Lung (tissue), 11 donors: ENCODE measurements at regions not wholly inside any gene's neighbourhood (a gene's known extent, or its start where the extent isn't known, plus 50 kb on each side); places are given as distances from the start of the nearest gene placed in this dataset.

Experiments used
- ATAC-seq: fragments of 200-7000 bp; cut with Tn5 transposase; one replicate; pipeline ENCODE4 v1.9.1; 2020; ENCODE audit warnings: moderate number of reproducible peaks; ENCODE audit not compliant: insufficient read depth, low FRiP score
- DNase-seq, 3 donors: peaks; one replicate each; pipeline ENCODE4 v3.0.0-alpha.2; 2013 to 2017
- H3K27ac ChIP-seq, 2 donors: one replicate each; pipeline ENCODE4 v1.5.1; 2013; ENCODE audit warnings: mild to moderate bottlenecking in 2 of 2, moderate library complexity in 2 of 2, control low read depth in 1 of 2, inconsistent platforms in 1 of 2, low read depth in 1 of 2, low read length in 1 of 2
- H3K27me3 ChIP-seq, 3 donors: one replicate each; pipeline ENCODE4 v1.5.1; 2013; ENCODE audit warnings: low read length in 2 of 3; ENCODE audit not compliant: control insufficient read depth in 3 of 3, insufficient read depth in 3 of 3
- H3K36me3 ChIP-seq, 4 donors: one replicate each; pipeline ENCODE4 v1.5.1; 2013; ENCODE audit warnings: low read length in 4 of 4, mild to moderate bottlenecking in 1 of 4, moderate library complexity in 1 of 4; ENCODE audit not compliant: control insufficient read depth in 4 of 4, insufficient read depth in 4 of 4
- H3K4me1 ChIP-seq, 5 donors: one replicate each; pipeline ENCODE4 v1.5.1; 2013; ENCODE audit warnings: low read length in 5 of 5, mild to moderate bottlenecking in 2 of 5, moderate library complexity in 1 of 5; ENCODE audit not compliant: control insufficient read depth in 5 of 5, insufficient read depth in 5 of 5
- H3K4me3 ChIP-seq: one replicate; pipeline ENCODE4 v1.5.1; 2013; ENCODE audit warnings: mild to moderate bottlenecking, control low read depth, moderate library complexity
- H3K9ac ChIP-seq, 2 donors: one replicate each; pipeline ENCODE4 v1.5.1; 2013; ENCODE audit warnings: low read length in 2 of 2, control low read depth in 1 of 2; ENCODE audit not compliant: insufficient read depth in 1 of 2
- H3K9me3 ChIP-seq, 4 donors: one replicate each; pipeline ENCODE4 v1.5.1; 2013; ENCODE audit warnings: low read length in 3 of 4, mild to moderate bottlenecking in 1 of 4, moderate library complexity in 1 of 4; ENCODE audit not compliant: control insufficient read depth in 4 of 4, insufficient read depth in 3 of 4
- CTCF ChIP-seq: IDR thresholded peaks from 2 replicates; pipeline ENCODE4 v1.5.1; 2012; ENCODE audit warnings: mild to moderate bottlenecking; ENCODE audit errors: control extremely low read depth, extremely low read depth
- WGBS, 2 donors: extraction: QIAGEN DNeasy Blood & Tissue Kit; methylation state at CpG; one replicate each; pipeline ENCODE4 v1.1.7; 2013; 5-methylcytosine and 5-hydroxymethylcytosine counted together
- donor health status: control.
- donor health status: control.
- donor health status: Bipolar disorder and iron deficiency.
- donor health status: healthy.
- donor health status: DM: yes; HTN: yes; CAD: no.

GRCh38 chr5:143513720-143514119 is 110.2 kb upstream of the NR3C1 start:
- WGBS, 2 donors, result 92 to 96% methylated on average over 2 of the region's 2 CpGs
- DNase-seq (no peak), ATAC-seq (no peak)
- no peak for TF ChIP-seq CTCF
- H3K9me3 ChIP-seq, result no peaks in the 10 kb centered on the region
- no peaks in the 10 kb centered on the region for H3K4me1 ChIP-seq
- H3K9ac ChIP-seq, result no peak overlapping the region
- no peaks in the 10 kb centered on the region for H3K36me3 ChIP-seq
- H3K27ac ChIP-seq, result no peak overlapping the region
- H3K4me3 ChIP-seq, result no peak overlapping the region
- H3K27me3 ChIP-seq, result no peaks in the 10 kb centered on the region

GRCh38 chr5:143511736-143512135 is 108.2 kb upstream of the NR3C1 start:
- Histone ChIP-seq H3K4me1 (peaks cover 0 to 3% (median 0%) of the 10 kb centered on the region in 5 donors), H3K27me3 (no peaks in the 10 kb centered on the region), H3K36me3 (no peaks in the 10 kb centered on the region), H3K9ac (no peak overlapping the region), H3K9me3 (no peaks in the 10 kb centered on the region), H3K27ac (no peak overlapping the region), H3K4me3 (no peak overlapping the region)
- DNase-seq (no peak), ATAC-seq (no peak)
- no peak for TF ChIP-seq CTCF

- H3K4me3 ChIP-seq, result no peak overlapping the region
- peaks cover 0 to 4% (median 0%) of the 10 kb centered on the region in 4 donors for H3K9me3 ChIP-seq
- no peak overlapping the region for H3K9ac ChIP-seq
- DNase-seq, result no peak
- no peak overlapping the region for H3K27ac ChIP-seq
- no peaks in the 10 kb centered on the region for H3K27me3 ChIP-seq
- H3K4me1 ChIP-seq, result peaks cover 0 to 5% (median 0%) of the 10 kb centered on the region in 5 donors
- 92 to 93% methylated on average over 3 of the region's 3 CpGs for WGBS, 2 donors
- no peak for TF ChIP-seq CTCF
- H3K36me3 ChIP-seq, result no peaks in the 10 kb centered on the region
- ATAC-seq, result no peak
Observed at GRCh38 chr5:143509758-143510221, 106.3 kb upstream of the NR3C1 start.

DNA sequence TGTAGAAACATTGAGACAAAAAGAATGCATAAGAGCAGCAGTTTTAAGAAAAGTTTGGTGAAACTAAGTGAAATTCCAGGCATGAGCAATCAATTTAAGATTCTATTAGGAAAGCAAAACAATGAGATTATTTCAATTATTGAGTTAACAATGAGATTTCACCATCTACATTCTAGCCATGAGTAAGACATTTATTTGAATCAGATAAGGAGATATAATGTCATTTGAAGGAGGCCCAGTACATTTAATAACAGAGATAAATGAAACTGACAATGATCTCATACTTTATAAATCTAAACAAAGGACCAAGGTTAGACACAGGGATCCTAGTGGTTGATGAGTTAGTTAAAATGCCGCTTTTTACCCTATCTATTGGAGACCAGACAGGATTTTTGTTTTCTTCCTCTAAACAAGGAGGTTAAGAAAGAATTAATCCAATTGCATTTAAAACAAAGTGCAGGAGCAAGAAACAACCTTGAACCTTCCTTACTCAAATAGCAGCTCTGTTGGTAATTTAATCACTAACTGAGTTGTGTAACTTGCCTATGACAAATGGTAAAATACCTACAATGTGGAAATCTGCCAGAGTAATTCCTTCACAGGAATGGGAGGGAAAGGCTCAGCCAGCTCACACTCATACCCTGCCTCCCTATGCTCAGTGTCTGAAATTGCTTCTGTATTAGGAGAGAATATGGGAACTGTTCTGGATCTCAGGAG is 103.5 kb upstream of the NR3C1 start:
- 59 to 82% methylated on average over 1 of the region's 1 CpG for WGBS, 2 donors
- DNase-seq (peak in 2 of 3 donors; percentile 30 to 51), ATAC-seq (peak; percentile 62)
- Histone ChIP-seq H3K4me3 (no peak overlapping the region), H3K36me3 (no peaks in the 10 kb centered on the region), H3K27ac (peak overlapping the region; percentile 17 to 79), H3K9ac (no peak overlapping the region), H3K27me3 (no peaks in the 10 kb centered on the region), H3K4me1 (peaks cover 0 to 5% (median 0%) of the 10 kb centered on the region in 5 donors), H3K9me3 (peaks cover 0 to 4% (median 0%) of the 10 kb centered on the region in 4 donors)
- no peak for TF ChIP-seq CTCF
